IMR-90 (cell line): ENCODE measurements at regions not wholly inside any gene's neighbourhood (a gene's known extent, or its start where the extent isn't known, plus 50 kb on each side); places are given as distances from the start of the nearest gene placed in this dataset.

Experiments used
- ATAC-seq: fragments of 200-7000 bp; cut with Tn5 transposase; 2 replicates; pipeline ENCODE4 v1.9.1; 2020; ENCODE audit warnings: low read depth, mild to moderate bottlenecking, moderate library complexity
- BruUV-seq: library from RNA; stranded (reverse); fragments of 400-500 nt; replicated peaks from 2 replicates; lab custom pipeline; 2021; lab: Mats Ljungman, UMichigan
- CTCF ChIA-PET: fragments of 300-600 bp; formaldehyde crosslinking; extraction: SDS; loops from one replicate; lab custom pipeline; 2021; ENCODE audit warnings: antibody characterized with exemption; lab: Yijun Ruan, JAX
- POLR2A ChIA-PET: fragments of 300-600 bp; sonication (Branson Sonifier 250); formaldehyde crosslinking; loops from one replicate; lab custom pipeline; 2022; ENCODE audit warnings: antibody characterized with exemption; ENCODE audit not compliant: unreplicated experiment; lab: Charles Lee
- DNase-seq: peaks from one replicate; pipeline ENCODE4 v3.0.0; 2013
- H2AFZ ChIP-seq: replicated peaks from 2 replicates; pipeline ENCODE3; 2013; ENCODE audit warnings: low read length, mild to moderate bottlenecking; ENCODE audit not compliant: poor library complexity
- H2AK5ac ChIP-seq: 2 replicates; pipeline ENCODE4 v1.6.1; 2013; ENCODE audit warnings: low read depth, low read length, inconsistent platforms
- H2AK9ac ChIP-seq: replicated peaks from 2 replicates; pipeline ENCODE3; 2013; ENCODE audit warnings: mild to moderate bottlenecking, low read depth, low read length, moderate library complexity; ENCODE audit not compliant: poor library complexity
- H2BK120ac ChIP-seq: 2 replicates; pipeline ENCODE4 v1.6.1; 2013; ENCODE audit warnings: low read depth, low read length, inconsistent platforms
- H2BK15ac ChIP-seq: 3 replicates; pipeline ENCODE4 v1.6.1; 2013; ENCODE audit warnings: low read depth, low read length, inconsistent platforms
- H2BK20ac ChIP-seq: 2 replicates; pipeline ENCODE4 v1.6.1; 2013; ENCODE audit warnings: low read depth, mild to moderate bottlenecking, inconsistent platforms, low read length, moderate library complexity
- H2BK5ac ChIP-seq: 2 replicates; pipeline ENCODE4 v1.6.1; 2013; ENCODE audit warnings: mild to moderate bottlenecking, low read depth, low read length, inconsistent platforms; ENCODE audit not compliant: poor library complexity, severe bottlenecking
- H3K14ac ChIP-seq: replicated peaks from 2 replicates; pipeline ENCODE4 v1.6.1; 2013; ENCODE audit warnings: low read depth, low read length, inconsistent platforms
- H3K18ac ChIP-seq: 2 replicates; pipeline ENCODE4 v1.6.1; 2013; ENCODE audit warnings: low read depth, low read length, control low read depth
- H3K23ac ChIP-seq: 2 replicates; pipeline ENCODE4 v1.6.1; 2013; ENCODE audit warnings: low read depth, low read length, inconsistent platforms
- H3K27ac ChIP-seq: 2 replicates; pipeline ENCODE4 v1.5.1; 2013; ENCODE audit warnings: mild to moderate bottlenecking, control low read depth, low read length; ENCODE audit not compliant: insufficient read depth
- H3K27me3 ChIP-seq: 2 replicates; pipeline ENCODE4 v1.6.1; 2013; ENCODE audit warnings: low read length; ENCODE audit not compliant: control insufficient read depth, insufficient read depth
- H3K36me3 ChIP-seq: 2 replicates; pipeline ENCODE4 v1.6.1; 2013; ENCODE audit warnings: low read length, mixed read lengths; ENCODE audit not compliant: control insufficient read depth, insufficient read depth
- H3K4ac ChIP-seq: 2 replicates; pipeline ENCODE4 v1.6.1; 2013; ENCODE audit warnings: low read depth, low read length, inconsistent platforms
- H3K4me1 ChIP-seq: 2 replicates; pipeline ENCODE4 v1.6.1; 2013; ENCODE audit warnings: low read length, mixed read lengths; ENCODE audit not compliant: control insufficient read depth, insufficient read depth
- H3K4me2 ChIP-seq: 2 replicates; pipeline ENCODE4 v1.6.1; 2013; ENCODE audit warnings: low read depth, mild to moderate bottlenecking, control low read depth, low read length, moderate library complexity
- H3K4me3 ChIP-seq: 2 replicates; pipeline ENCODE4 v1.5.1; 2013; ENCODE audit warnings: low read depth, mild to moderate bottlenecking, control low read depth, low read length, moderate library complexity; ENCODE audit not compliant: insufficient read depth
- H3K56ac ChIP-seq: 2 replicates; pipeline ENCODE4 v1.6.1; 2013; ENCODE audit warnings: low read length, inconsistent platforms; ENCODE audit not compliant: insufficient read depth; ENCODE audit errors: extremely low read depth
- H3K79me1 ChIP-seq, 2 experiments: 2 replicates each; pipeline ENCODE4 v1.6.1; 2013; ENCODE audit warnings: low read length in 2 of 2, inconsistent platforms in 1 of 2, low read depth in 1 of 2
- H3K9ac ChIP-seq: 2 replicates; pipeline ENCODE4 v1.6.1; 2013; ENCODE audit warnings: low read depth, low read length, control low read depth
- H3K9me1 ChIP-seq: 2 replicates; pipeline ENCODE4 v1.6.1; 2013; ENCODE audit warnings: low read length, inconsistent platforms; ENCODE audit not compliant: insufficient read depth
- H3K9me3 ChIP-seq: 2 replicates; pipeline ENCODE4 v1.6.1; 2013; ENCODE audit warnings: low read length; ENCODE audit not compliant: control insufficient read depth, insufficient read depth
- H4K20me1 ChIP-seq: 2 replicates; pipeline ENCODE4 v1.6.1; 2013; ENCODE audit warnings: low read length, inconsistent platforms; ENCODE audit not compliant: insufficient read depth
- H4K5ac ChIP-seq: 2 replicates; pipeline ENCODE4 v1.6.1; 2013; ENCODE audit warnings: mild to moderate bottlenecking, low read depth, low read length, control low read depth
- H4K8ac ChIP-seq, 2 experiments: 2 replicates each; pipeline ENCODE4 v1.6.1; 2013; ENCODE audit warnings: low read depth in 2 of 2, low read length in 2 of 2, control low read depth in 1 of 2, inconsistent platforms in 1 of 2
- H4K91ac ChIP-seq: 2 replicates; pipeline ENCODE4 v1.6.1; 2013; ENCODE audit warnings: low read depth, low read length, inconsistent platforms; ENCODE audit not compliant: insufficient read depth
- ELK1 ChIP-seq: fragments of 150-350 bp; IDR thresholded peaks from 2 replicates; pipeline ENCODE4 v1.6.1; 2016; ENCODE audit warnings: low read depth, mild to moderate bottlenecking, low read length, moderate library complexity, borderline replicate concordance
- FOS ChIP-seq: fragments of 150-350 bp; IDR thresholded peaks from 2 replicates; pipeline ENCODE4 v1.6.1; 2016; ENCODE audit warnings: low read depth, low read length
- MAFK ChIP-seq: IDR thresholded peaks from 2 replicates; pipeline ENCODE4 v1.6.1; 2012; ENCODE audit warnings: low read depth, low read length, improper control_type of control experiment
- MXI1 ChIP-seq: IDR thresholded peaks from 2 replicates; pipeline ENCODE4 v1.6.1; 2012; ENCODE audit warnings: low read depth, mild to moderate bottlenecking, low read length, moderate library complexity, borderline replicate concordance
- POLR2A ChIP-seq: IDR thresholded peaks from 2 replicates; pipeline ENCODE4 v1.6.1; 2012; ENCODE audit warnings: mild to moderate bottlenecking, low read depth, low read length
- RAD21 ChIP-seq: IDR thresholded peaks from 2 replicates; pipeline ENCODE4 v1.6.1; 2012; ENCODE audit warnings: low read length, improper control_type of control experiment
- RCOR1 ChIP-seq: IDR thresholded peaks from 2 replicates; pipeline ENCODE4 v1.6.1; 2012; ENCODE audit warnings: mild to moderate bottlenecking, low read length, improper control_type of control experiment; ENCODE audit not compliant: insufficient replicate concordance
- RFX5 ChIP-seq: IDR thresholded peaks from 2 replicates; pipeline ENCODE4 v1.8.0; 2012; ENCODE audit warnings: low read depth, mild to moderate bottlenecking, low read length, moderate library complexity
- USF2 ChIP-seq: fragments of 150-350 bp; IDR thresholded peaks from 2 replicates; pipeline ENCODE4 v1.6.1; 2017; ENCODE audit warnings: mild to moderate bottlenecking, antibody characterized with exemption, low read length, low read depth
- WGBS, 2 experiments: methylation state at CpG; one replicate each; pipeline versions ENCODE4 v1.1.5 to v1.1.7; 2013; ENCODE audit warnings: missing lambda C conversion rate in 2 of 2; ENCODE audit not compliant: insufficient read length in 1 of 2; ENCODE audit errors: extremely low coverage in 2 of 2; 5-methylcytosine and 5-hydroxymethylcytosine counted together
- dilution Hi-C: fragments of 300-500 bp; cut with HindIII; formaldehyde crosslinking; loops from one replicate; pipeline ENCODE4 v1.14.3; 2018; ENCODE audit warnings: low sequenced_read_pairs; ENCODE audit not compliant: unreplicated experiment
- in situ Hi-C: fragments of 300-500 bp; cut with MboI; formaldehyde crosslinking; loops from 3 replicates; pipeline ENCODE4 v1.14.3; 2019; ENCODE audit warnings: low sequenced_read_pairs, inconsistent platforms, mixed read lengths
- intact Hi-C: fragments of 100-400 bp; cut with micrococcal nuclease; formaldehyde crosslinking; loops from 2 replicates; pipeline ENCODE4 v1.10.0; 2022

DNA sequence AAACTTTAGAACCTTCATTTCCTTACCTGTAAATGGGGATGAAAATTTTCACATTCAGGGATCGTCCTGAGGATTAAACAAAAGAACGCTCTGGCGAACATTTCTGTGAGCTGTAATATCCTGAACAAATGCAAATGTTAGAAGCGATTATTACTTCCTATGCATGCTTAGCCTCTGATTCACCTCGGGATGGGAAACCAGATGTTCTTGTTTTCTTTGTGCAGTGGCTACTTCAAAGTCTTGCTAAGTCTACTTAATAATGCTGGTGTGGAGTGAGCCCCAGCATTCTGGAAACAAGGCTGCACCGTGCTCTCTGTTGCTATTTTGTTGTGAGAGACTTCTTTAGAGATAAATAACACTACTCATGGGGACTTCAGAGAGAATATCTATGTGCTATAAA lies 119.1 kb upstream of the PELI1 start:
- no peaks in the 10 kb centered on the region for H3K36me3 ChIP-seq
- ATAC-seq (peak; percentile 83), DNase-seq (peak; percentile 88)
- H4K20me1 ChIP-seq: no peaks in the 10 kb centered on the region
- H3K4me3 ChIP-seq: no peak overlapping the region
- H3K4me2 ChIP-seq: peak overlapping the region; percentile 21; the same call in 1 of the 2 replicates
- no peak overlapping the region for H4K91ac ChIP-seq
- CTCF ChIA-PET: no interaction called here
- H3K4me1 ChIP-seq: peaks cover 2% of the 10 kb centered on the region; the same call in 1 of the 2 replicates
- peaks cover 5% of the 10 kb centered on the region for H3K27me3 ChIP-seq
- H3K9me1 ChIP-seq: 0 out of 2 replicates have a peak, but pooled peaks cover under 1% of the 10 kb centered on the region
- TF ChIP-seq FOS (no peak), MXI1 (no peak), POLR2A (no peak), RCOR1 (no peak), ELK1 (no peak), RAD21 (no peak), MAFK (no peak), RFX5 (no peak), USF2 (no peak)
- H2BK5ac ChIP-seq: no peak overlapping the region
- no peak overlapping the region for H2AK5ac ChIP-seq
- in situ Hi-C loops (no loop called here), dilution Hi-C loops (no loop called here), intact Hi-C loops (loop anchor here (5.0 kb wide), 1 partner anchor 61 kb away; no protein-coding TSS in a partner anchor)
- peak overlapping the region; percentile 27; the same call in 1 of the 2 replicates for H2BK20ac ChIP-seq
- H3K56ac ChIP-seq: no peak overlapping the region
- H3K18ac ChIP-seq: 0 out of 2 replicates have a peak overlapping the region, but pooled peaks have one; percentile 10
- POLR2A ChIA-PET: interaction anchor here (0.7 kb wide), 1 partner anchor 67 kb away, joined by 3 read pairs; no protein-coding TSS in a partner anchor
- H4K5ac ChIP-seq: no peak overlapping the region
- H2AK9ac ChIP-seq: no peak overlapping the region
- no peaks in the 10 kb centered on the region for H3K9me3 ChIP-seq
- H2AFZ ChIP-seq: no peak overlapping the region
- H3K14ac ChIP-seq: no peak overlapping the region
- H4K8ac ChIP-seq: no peak overlapping the region
- H2BK120ac ChIP-seq: peak overlapping the region; percentile 16; the same call in 1 of the 2 replicates
- H2BK15ac ChIP-seq: 0 out of 3 replicates have a peak overlapping the region, but pooled peaks have one; percentile 61
- no peak overlapping the region for H3K27ac ChIP-seq
- H3K79me1 ChIP-seq: no peaks in the 10 kb centered on the region
- H3K9ac ChIP-seq: no peak overlapping the region
- no peak overlapping the region for H3K23ac ChIP-seq
- H3K4ac ChIP-seq: no peak overlapping the region; the same call in 1 of the 2 replicates
- BruUV-seq: no TSS peak
- no CpG with 5 or more reads among the region's 6 CpGs for WGBS, 2 experiments
